ENCODE measurements at regions not wholly inside any gene's neighbourhood (a gene's known extent, or its start where the extent isn't known, plus 50 kb on each side); places are given as distances from the start of the nearest gene placed in this dataset.

GRCh38 chr5:155091063-155091648 is 77.6 kb downstream of the KIF4B start:
- H3K9ac ChIP-seq (ENCODE audit: low read depth, low read length), result no peak overlapping the region
- H3K4me2 ChIP-seq (ENCODE audit: low read length), result no peak overlapping the region
- peaks cover 14% of the 10 kb centered on the region for H3K4me1 ChIP-seq (ENCODE audit: control insufficient read depth, insufficient read depth, low read length)
- H3K27me3 ChIP-seq (ENCODE audit: control insufficient read depth, insufficient read depth, low read length), result no peaks in the 10 kb centered on the region
- no peaks in the 10 kb centered on the region for H3K36me3 ChIP-seq (ENCODE audit: insufficient read depth, low read length)
- H3K4me3 ChIP-seq (ENCODE audit: low read length), result no peak overlapping the region
- no peaks in the 10 kb centered on the region for H3K9me3 ChIP-seq (replicated peaks; ENCODE audit: low read length)

DNA sequence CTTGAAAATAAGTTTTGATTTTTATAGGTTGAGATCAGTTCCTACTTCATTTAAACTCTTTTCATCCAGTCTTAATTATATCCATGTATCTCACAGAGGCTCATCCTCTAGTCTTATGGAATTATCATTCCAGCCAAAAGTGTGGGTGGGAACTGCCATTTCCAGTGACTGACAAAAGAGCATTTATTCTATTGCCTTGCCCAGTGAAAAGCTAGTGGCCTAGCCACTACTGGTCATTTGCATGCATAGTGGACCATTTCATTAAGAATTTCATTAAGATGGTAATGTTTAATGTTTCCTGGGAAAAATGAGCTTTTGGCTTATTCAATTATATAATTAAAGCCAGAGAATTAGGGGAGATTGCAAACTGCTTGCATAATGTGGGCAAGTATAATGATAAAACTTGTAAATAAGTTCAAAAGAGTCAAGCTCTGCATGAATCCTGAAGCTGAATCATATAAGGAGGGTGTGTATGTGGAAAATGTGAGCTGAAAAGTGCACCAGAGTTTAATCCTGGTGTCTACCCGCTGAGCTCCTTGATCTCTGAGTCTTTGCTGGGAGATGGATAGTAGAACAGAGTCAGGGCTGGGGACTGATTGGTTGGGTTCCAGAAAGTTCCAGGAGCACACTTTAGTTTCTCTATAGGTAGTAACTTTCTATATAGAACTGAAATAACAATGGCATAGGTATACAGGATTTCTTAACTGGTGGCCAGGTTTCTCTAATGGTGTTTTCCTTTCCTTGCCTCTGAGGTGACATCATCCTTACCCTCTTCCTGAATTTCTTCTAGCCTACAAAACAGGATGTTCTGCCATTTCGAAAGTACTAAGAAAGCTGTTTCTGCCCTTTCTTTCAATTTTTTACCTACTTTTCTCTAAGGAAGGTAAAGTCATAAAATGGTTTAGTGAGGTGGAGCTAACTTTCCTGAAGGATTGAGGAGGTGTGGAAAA is 78.5 kb downstream of the KIF4B start:
- no peaks in the 10 kb centered on the region for H3K36me3 ChIP-seq (ENCODE audit: insufficient read depth, low read length)
- no peak overlapping the region for H3K9ac ChIP-seq (ENCODE audit: low read depth, low read length)
- no peaks in the 10 kb centered on the region for H3K9me3 ChIP-seq (replicated peaks; ENCODE audit: low read length)
- H3K4me1 ChIP-seq (ENCODE audit: control insufficient read depth, insufficient read depth, low read length), result peaks cover 14% of the 10 kb centered on the region
- no peak overlapping the region for H3K4me2 ChIP-seq (ENCODE audit: low read length)
- H3K27me3 ChIP-seq (ENCODE audit: control insufficient read depth, insufficient read depth, low read length), result no peaks in the 10 kb centered on the region
- H3K4me3 ChIP-seq (ENCODE audit: low read length), result no peak overlapping the region

DNA sequence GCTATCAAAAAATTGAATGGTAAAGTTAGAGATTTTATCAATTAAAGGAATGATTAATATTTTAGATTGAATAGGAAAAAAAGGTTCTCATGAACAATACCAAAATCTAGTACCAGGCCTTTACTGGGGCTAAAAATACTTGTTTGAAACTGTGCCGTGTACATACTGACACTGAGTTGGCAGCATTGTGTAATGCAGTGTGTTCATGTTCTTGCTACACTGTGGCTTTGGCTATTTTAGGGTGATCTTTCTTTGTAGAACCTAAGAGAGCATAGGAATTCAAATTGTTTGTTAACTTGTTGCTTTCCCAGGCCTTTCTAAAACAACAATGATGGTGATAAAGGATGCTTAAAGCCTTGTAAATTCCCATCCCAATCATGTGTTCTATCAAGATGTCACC is 80.9 kb downstream of the KIF4B start:
- H3K9ac ChIP-seq (ENCODE audit: low read depth, low read length), result no peak overlapping the region
- H3K9me3 ChIP-seq (replicated peaks; ENCODE audit: low read length), result no peaks in the 10 kb centered on the region
- H3K27me3 ChIP-seq (ENCODE audit: control insufficient read depth, insufficient read depth, low read length), result no peaks in the 10 kb centered on the region
- no peaks in the 10 kb centered on the region for H3K36me3 ChIP-seq (ENCODE audit: insufficient read depth, low read length)
- peaks cover 14% of the 10 kb centered on the region for H3K4me1 ChIP-seq (ENCODE audit: control insufficient read depth, insufficient read depth, low read length)
- no peak overlapping the region for H3K4me2 ChIP-seq (ENCODE audit: low read length)
- no peak overlapping the region for H3K4me3 ChIP-seq (ENCODE audit: low read length)

DNA sequence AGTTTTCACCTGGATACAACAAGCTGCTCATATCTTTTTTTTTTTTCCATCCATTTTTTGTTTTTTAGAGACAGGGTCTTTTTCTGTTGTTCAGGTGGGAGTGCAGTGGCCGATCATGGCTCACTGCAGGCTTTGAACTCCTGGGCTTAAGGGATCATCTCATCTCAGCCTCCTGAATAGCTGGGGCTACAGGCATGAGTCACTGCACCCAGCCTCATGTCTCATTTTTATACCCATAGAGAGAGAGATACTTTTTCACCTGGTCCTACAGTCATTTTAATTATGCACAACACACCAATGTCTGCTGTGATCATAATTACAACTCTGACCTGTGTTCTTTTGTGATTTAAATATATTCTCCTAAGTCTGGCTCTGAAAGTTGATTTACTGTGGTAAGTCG is 84.4 kb downstream of the KIF4B start:
- Histone ChIP-seq H3K4me1 (ENCODE audit: control insufficient read depth, insufficient read depth, low read length) (no peaks in the 10 kb centered on the region), H3K4me3 (ENCODE audit: low read length) (no peak overlapping the region), H3K27me3 (ENCODE audit: control insufficient read depth, insufficient read depth, low read length) (no peaks in the 10 kb centered on the region), H3K4me2 (ENCODE audit: low read length) (no peak overlapping the region), H3K36me3 (ENCODE audit: insufficient read depth, low read length) (no peaks in the 10 kb centered on the region), H3K9me3 (replicated peaks; ENCODE audit: low read length) (no peaks in the 10 kb centered on the region), H3K9ac (ENCODE audit: low read depth, low read length) (no peak overlapping the region)

GRCh38 chr5:155098433-155098832 is 84.9 kb downstream of the KIF4B start:
- Histone ChIP-seq H3K4me3 (ENCODE audit: low read length) (no peak overlapping the region), H3K4me1 (ENCODE audit: control insufficient read depth, insufficient read depth, low read length) (no peaks in the 10 kb centered on the region), H3K27me3 (ENCODE audit: control insufficient read depth, insufficient read depth, low read length) (no peaks in the 10 kb centered on the region), H3K9ac (ENCODE audit: low read depth, low read length) (no peak overlapping the region), H3K4me2 (ENCODE audit: low read length) (no peak overlapping the region), H3K36me3 (ENCODE audit: insufficient read depth, low read length) (no peaks in the 10 kb centered on the region), H3K9me3 (replicated peaks; ENCODE audit: low read length) (no peaks in the 10 kb centered on the region)

- H3K36me3 ChIP-seq (ENCODE audit: insufficient read depth, low read length), result no peaks in the 10 kb centered on the region
- no peaks in the 10 kb centered on the region for H3K9me3 ChIP-seq (replicated peaks; ENCODE audit: low read length)
- H3K4me1 ChIP-seq (ENCODE audit: control insufficient read depth, insufficient read depth, low read length), result no peaks in the 10 kb centered on the region
- H3K4me3 ChIP-seq (ENCODE audit: low read length), result no peak overlapping the region
- no peaks in the 10 kb centered on the region for H3K27me3 ChIP-seq (ENCODE audit: control insufficient read depth, insufficient read depth, low read length)
- H3K4me2 ChIP-seq (ENCODE audit: low read length), result no peak overlapping the region
- no peak overlapping the region for H3K9ac ChIP-seq (ENCODE audit: low read depth, low read length)
Measured at GRCh38 chr5:155101697-155102096, 88.1 kb downstream of the KIF4B start.

DNA sequence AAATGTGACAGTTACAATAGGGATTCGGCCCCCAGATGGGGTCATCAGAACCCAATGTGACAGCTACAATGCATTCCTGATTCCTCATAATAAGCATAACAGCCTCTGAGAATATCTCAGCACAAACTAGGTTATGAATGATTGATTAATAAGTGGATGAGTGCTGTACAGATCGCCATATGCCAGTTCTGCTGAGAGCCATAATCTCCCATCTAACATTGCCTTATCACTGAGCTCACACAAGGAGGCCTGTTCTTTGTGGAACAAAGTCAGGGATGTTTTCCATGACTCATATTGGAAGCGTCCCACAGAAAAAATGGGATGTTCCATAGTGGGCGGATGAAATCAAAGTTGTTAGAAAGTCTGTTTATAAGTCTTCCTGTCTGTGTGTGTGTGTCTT is 89.6 kb downstream of the KIF4B start:
- H3K36me3 ChIP-seq (ENCODE audit: insufficient read depth, low read length), result no peaks in the 10 kb centered on the region
- H3K9me3 ChIP-seq (replicated peaks; ENCODE audit: low read length), result no peaks in the 10 kb centered on the region
- H3K4me1 ChIP-seq (ENCODE audit: control insufficient read depth, insufficient read depth, low read length), result no peaks in the 10 kb centered on the region
- H3K4me3 ChIP-seq (ENCODE audit: low read length), result no peak overlapping the region
- H3K4me2 ChIP-seq (ENCODE audit: low read length), result no peak overlapping the region
- no peak overlapping the region for H3K9ac ChIP-seq (ENCODE audit: low read depth, low read length)
- H3K27me3 ChIP-seq (ENCODE audit: control insufficient read depth, insufficient read depth, low read length), result no peaks in the 10 kb centered on the region

- H3K4me2 ChIP-seq (ENCODE audit: low read length), result no peak overlapping the region
- H3K4me1 ChIP-seq (ENCODE audit: control insufficient read depth, insufficient read depth, low read length), result no peaks in the 10 kb centered on the region
- no peak overlapping the region for H3K9ac ChIP-seq (ENCODE audit: low read depth, low read length)
- H3K36me3 ChIP-seq (ENCODE audit: insufficient read depth, low read length), result no peaks in the 10 kb centered on the region
- no peaks in the 10 kb centered on the region for H3K27me3 ChIP-seq (ENCODE audit: control insufficient read depth, insufficient read depth, low read length)
- H3K4me3 ChIP-seq (ENCODE audit: low read length), result no peak overlapping the region
- no peaks in the 10 kb centered on the region for H3K9me3 ChIP-seq (replicated peaks; ENCODE audit: low read length)
Measured at GRCh38 chr5:155104441-155104840, 90.9 kb downstream of the KIF4B start.

GRCh38 chr5:155106221-155106620 is 92.7 kb downstream of the KIF4B start:
- no peaks in the 10 kb centered on the region for H3K27me3 ChIP-seq (ENCODE audit: control insufficient read depth, insufficient read depth, low read length)
- no peak overlapping the region for H3K4me2 ChIP-seq (ENCODE audit: low read length)
- H3K4me1 ChIP-seq (ENCODE audit: control insufficient read depth, insufficient read depth, low read length), result no peaks in the 10 kb centered on the region
- no peak overlapping the region for H3K4me3 ChIP-seq (ENCODE audit: low read length)
- no peak overlapping the region for H3K9ac ChIP-seq (ENCODE audit: low read depth, low read length)
- no peaks in the 10 kb centered on the region for H3K36me3 ChIP-seq (ENCODE audit: insufficient read depth, low read length)
- no peaks in the 10 kb centered on the region for H3K9me3 ChIP-seq (replicated peaks; ENCODE audit: low read length)

DNA sequence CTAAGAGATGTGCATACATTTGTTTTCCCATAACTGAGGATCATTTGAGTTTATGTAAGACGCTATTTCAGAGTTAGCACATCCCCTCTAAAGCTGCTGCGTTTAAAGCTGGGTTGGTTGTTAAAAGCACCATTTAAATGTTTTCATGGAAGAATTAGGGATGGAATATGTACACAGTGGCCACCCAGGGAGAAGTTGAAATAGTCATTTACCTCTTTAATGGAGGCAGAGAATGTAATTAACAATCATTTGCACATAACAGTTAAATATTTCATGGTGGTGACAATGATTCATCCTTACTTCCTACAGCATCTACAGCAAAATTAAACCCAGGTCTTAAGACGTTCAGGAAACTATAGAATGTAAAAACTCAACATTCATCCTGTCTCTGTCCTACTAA is 100.3 kb downstream of the KIF4B start:
- no peaks in the 10 kb centered on the region for H3K27me3 ChIP-seq (ENCODE audit: control insufficient read depth, insufficient read depth, low read length)
- H3K4me2 ChIP-seq (ENCODE audit: low read length), result no peak overlapping the region
- no peaks in the 10 kb centered on the region for H3K36me3 ChIP-seq (ENCODE audit: insufficient read depth, low read length)
- no peaks in the 10 kb centered on the region for H3K4me1 ChIP-seq (ENCODE audit: control insufficient read depth, insufficient read depth, low read length)
- H3K9ac ChIP-seq (ENCODE audit: low read depth, low read length), result no peak overlapping the region
- H3K4me3 ChIP-seq (ENCODE audit: low read length), result no peak overlapping the region
- H3K9me3 ChIP-seq (replicated peaks; ENCODE audit: low read length), result no peaks in the 10 kb centered on the region

- H3K4me1 ChIP-seq (ENCODE audit: control insufficient read depth, insufficient read depth, low read length), result no peaks in the 10 kb centered on the region
- no peak overlapping the region for H3K4me3 ChIP-seq (ENCODE audit: low read length)
- no peaks in the 10 kb centered on the region for H3K9me3 ChIP-seq (replicated peaks; ENCODE audit: low read length)
- no peak overlapping the region for H3K9ac ChIP-seq (ENCODE audit: low read depth, low read length)
- H3K36me3 ChIP-seq (ENCODE audit: insufficient read depth, low read length), result no peaks in the 10 kb centered on the region
- H3K4me2 ChIP-seq (ENCODE audit: low read length), result no peak overlapping the region
- no peaks in the 10 kb centered on the region for H3K27me3 ChIP-seq (ENCODE audit: control insufficient read depth, insufficient read depth, low read length)
Measured at GRCh38 chr5:155114655-155115054, 101.1 kb downstream of the KIF4B start.

Measured in skeletal muscle satellite cell (primary cell).